HEK293 (cell line): ENCODE measurements at regions not wholly inside any gene's neighbourhood (a gene's known extent, or its start where the extent isn't known, plus 50 kb on each side); places are given as distances from the start of the nearest gene placed in this dataset.

Source experiments
- CTCF ChIA-PET: fragments of 350-600 bp; formaldehyde crosslinking; extraction: SDS; loops from one replicate; lab custom pipeline; 2021; ENCODE audit warnings: antibody characterized with exemption; lab: Yijun Ruan, JAX
- POLR2A ChIA-PET: fragments of 300-600 bp; formaldehyde crosslinking; extraction: SDS; loops from one replicate; lab custom pipeline; 2020; ENCODE audit warnings: antibody characterized with exemption, inconsistent platforms; lab: Yijun Ruan, JAX
- H3K27ac ChIP-seq: fragments of 200-500 bp; sonication (Bioruptor generic); 2 replicates; pipeline ENCODE4 v1.5.1; 2014; ENCODE audit warnings: low read depth, low read length, control low read depth, inconsistent platforms; ENCODE audit errors: extremely low read depth
- H3K36me3 ChIP-seq, 2 experiments: fragments of 200-500 bp in 1 of 2; sonication (Bioruptor generic) in 1 of 2; 1 replicate in 1 of 2; 2 replicates in 1 of 2; pipeline ENCODE4 v1.5.1; 2014 to 2017; ENCODE audit warnings: inconsistent platforms in 2 of 2, low read length in 2 of 2; ENCODE audit not compliant: control insufficient read depth in 2 of 2, insufficient read depth in 1 of 2
- H3K4me1 ChIP-seq: fragments of 200-500 bp; sonication (Bioruptor generic); 2 replicates; pipeline ENCODE4 v1.5.1; 2014; ENCODE audit warnings: mild to moderate bottlenecking, low read length, inconsistent platforms; ENCODE audit not compliant: control insufficient read depth, insufficient read depth
- H3K4me3 ChIP-seq: 2 replicates; pipeline ENCODE4 v1.5.1; 2011; ENCODE audit warnings: low read depth, mild to moderate bottlenecking, control low read depth, low read length, moderate library complexity
- H3K9me3 ChIP-seq: fragments of 200-500 bp; sonication (Bioruptor generic); 2 replicates; pipeline ENCODE4 v1.5.1; 2014; ENCODE audit warnings: low read depth, low read length, inconsistent platforms; ENCODE audit not compliant: control insufficient read depth, insufficient read depth
- CTCF ChIP-seq: fragments of 450-650 bp; formaldehyde crosslinking; IDR thresholded peaks from 2 replicates; pipeline ENCODE4 v1.5.1; 2016; ENCODE audit warnings: missing biosample characterization, missing genetic modification characterization
- KLF9 ChIP-seq: fragments of 450-650 bp; formaldehyde crosslinking; IDR thresholded peaks from 2 replicates; pipeline ENCODE4 v1.5.1; 2016; ENCODE audit warnings: missing biosample characterization, missing genetic modification characterization, low read depth
- SP3 ChIP-seq: fragments of 450-650 bp; formaldehyde crosslinking; IDR thresholded peaks from 2 replicates; pipeline ENCODE4 v1.5.1; 2016; ENCODE audit warnings: missing biosample characterization, missing genetic modification characterization
- SP7 ChIP-seq: fragments of 450-650 bp; formaldehyde crosslinking; IDR thresholded peaks from 2 replicates; pipeline ENCODE4 v1.5.1; 2016; ENCODE audit warnings: missing biosample characterization, missing genetic modification characterization
- ZBTB20 ChIP-seq: fragments of 450-650 bp; formaldehyde crosslinking; IDR thresholded peaks from 2 replicates; pipeline ENCODE4 v1.5.1; 2016; ENCODE audit warnings: missing biosample characterization, missing genetic modification characterization
- ZBTB21 ChIP-seq: fragments of 450-650 bp; formaldehyde crosslinking; IDR thresholded peaks from 2 replicates; pipeline ENCODE4 v1.5.1; 2017; ENCODE audit warnings: missing biosample characterization, missing genetic modification characterization
- ZBTB6 ChIP-seq: fragments of 450-650 bp; formaldehyde crosslinking; IDR thresholded peaks from 2 replicates; pipeline ENCODE4 v1.5.1; 2017; ENCODE audit warnings: missing biosample characterization, missing genetic modification characterization
- ZBTB7A ChIP-seq: fragments of 450-650 bp; formaldehyde crosslinking; IDR thresholded peaks from 2 replicates; pipeline ENCODE4 v1.5.1; 2016; ENCODE audit warnings: low read depth, missing biosample characterization, missing genetic modification characterization
- ZNF10 ChIP-seq: fragments of 450-650 bp; formaldehyde crosslinking; IDR thresholded peaks from 2 replicates; pipeline ENCODE4 v1.5.1; 2017; ENCODE audit warnings: missing biosample characterization, missing genetic modification characterization
- ZNF140 ChIP-seq: fragments of 450-650 bp; formaldehyde crosslinking; IDR thresholded peaks from 2 replicates; pipeline ENCODE4 v1.5.1; 2016; ENCODE audit warnings: missing biosample characterization, missing genetic modification characterization
- ZNF19 ChIP-seq: fragments of 450-650 bp; formaldehyde crosslinking; IDR thresholded peaks from 2 replicates; pipeline ENCODE4; 2016; ENCODE audit warnings: missing biosample characterization, missing genetic modification characterization, low read depth
- ZNF214 ChIP-seq: fragments of 450-650 bp; formaldehyde crosslinking; IDR thresholded peaks from 2 replicates; pipeline ENCODE4 v1.5.1; 2017; ENCODE audit warnings: missing biosample characterization, mild to moderate bottlenecking, missing genetic modification characterization, borderline replicate concordance
- ZNF239 ChIP-seq: fragments of 450-650 bp; formaldehyde crosslinking; IDR thresholded peaks from 2 replicates; pipeline ENCODE4 v1.5.1; 2016; ENCODE audit warnings: missing biosample characterization, missing genetic modification characterization
- ZNF26 ChIP-seq: fragments of 450-650 bp; formaldehyde crosslinking; IDR thresholded peaks from 2 replicates; pipeline ENCODE4 v1.5.1; 2016; ENCODE audit warnings: missing biosample characterization, missing genetic modification characterization
- ZNF423 ChIP-seq: fragments of 450-650 bp; formaldehyde crosslinking; IDR thresholded peaks from 2 replicates; pipeline ENCODE4 v1.5.1; 2016; ENCODE audit warnings: missing biosample characterization, missing genetic modification characterization
- ZNF548 ChIP-seq: fragments of 450-650 bp; formaldehyde crosslinking; IDR thresholded peaks from 2 replicates; pipeline ENCODE4 v1.5.1; 2016; ENCODE audit warnings: missing biosample characterization, missing genetic modification characterization
- ZNF549 ChIP-seq: fragments of 450-650 bp; IDR thresholded peaks from 2 replicates; pipeline ENCODE4 v1.5.1; 2018; ENCODE audit warnings: missing biosample characterization, missing genetic modification characterization, mild to moderate bottlenecking, inconsistent platforms, moderate library complexity
- ZNF580 ChIP-seq: fragments of 450-650 bp; formaldehyde crosslinking; IDR thresholded peaks from 2 replicates; pipeline ENCODE4 v1.5.1; 2016; ENCODE audit warnings: missing biosample characterization, missing genetic modification characterization
- ZNF664 ChIP-seq: fragments of 450-650 bp; formaldehyde crosslinking; IDR thresholded peaks from 2 replicates; pipeline ENCODE4 v1.5.1; 2016; ENCODE audit warnings: missing biosample characterization, missing genetic modification characterization
- ZNF677 ChIP-seq: fragments of 450-650 bp; IDR thresholded peaks from 2 replicates; pipeline ENCODE4 v1.5.0; 2018; ENCODE audit warnings: missing biosample characterization, mild to moderate bottlenecking, missing genetic modification characterization, moderate library complexity
- ZNF692 ChIP-seq: fragments of 450-650 bp; formaldehyde crosslinking; IDR thresholded peaks from 2 replicates; pipeline ENCODE4 v1.5.1; 2016; ENCODE audit warnings: missing biosample characterization, missing genetic modification characterization
- ZNF704 ChIP-seq: fragments of 450-650 bp; formaldehyde crosslinking; IDR thresholded peaks from 2 replicates; pipeline ENCODE4 v1.5.1; 2016; ENCODE audit warnings: missing biosample characterization, missing genetic modification characterization
- ZSCAN4 ChIP-seq: fragments of 450-650 bp; formaldehyde crosslinking; IDR thresholded peaks from 2 replicates; pipeline ENCODE4 v1.5.1; 2017; ENCODE audit warnings: missing biosample characterization, missing genetic modification characterization
- ZXDB ChIP-seq: fragments of 450-650 bp; formaldehyde crosslinking; IDR thresholded peaks from 2 replicates; pipeline ENCODE4 v1.5.1; 2016; ENCODE audit warnings: missing biosample characterization, missing genetic modification characterization

GRCh38 chr4:141439223-141439622 is 197.2 kb upstream of the IL15 start (continued):
- TF ChIP-seq SP7 (tag by site-specific recombination) (no peak), ZNF239 (no peak), CTCF (tag by site-specific recombination) (no peak), ZNF26 (tag by site-specific recombination) (no peak), ZNF19 (tag by site-specific recombination) (no peak), ZBTB6 (tag by site-specific recombination) (no peak), ZBTB7A (no peak)
- TF ChIP-seq, all 188 proteins: peak for 0

- Histone ChIP-seq H3K4me1 (no peaks in the 10 kb centered on the region), H3K27ac (no peak overlapping the region), H3K36me3 (no peaks in the 10 kb centered on the region), H3K9me3 (no peaks in the 10 kb centered on the region), H3K4me3 (no peak overlapping the region)
- TF ChIP-seq ZBTB20 (tag by site-specific recombination) (no peak), ZXDB (no peak), ZNF704 (tag by site-specific recombination) (no peak), ZNF664 (tag by site-specific recombination) (no peak), ZNF214 (tag by site-specific recombination) (no peak), ZNF26 (tag by site-specific recombination) (no peak), ZNF140 (tag by site-specific recombination) (no peak), SP3 (tag by site-specific recombination) (no peak), ZBTB21 (no peak), ZNF580 (tag by site-specific recombination) (no peak), KLF9 (tag by site-specific recombination) (no peak), ZNF549 (tag by site-specific recombination) (no peak), ZNF692 (tag by site-specific recombination) (no peak), ZSCAN4 (no peak), ZNF548 (tag by site-specific recombination) (no peak), ZNF423 (tag by site-specific recombination) (no peak), ZNF677 (no peak), ZNF10 (tag by site-specific recombination) (no peak)
- CTCF ChIA-PET: no interaction called here
- POLR2A ChIA-PET: no interaction called here
Observed at GRCh38 chr4:141447761-141448160, 188.6 kb upstream of the IL15 start.
